ENCODE measurements at regions not wholly inside any gene's neighbourhood (a gene's known extent, or its start where the extent isn't known, plus 50 kb on each side); places are given as distances from the start of the nearest gene placed in this dataset.

GRCh38 chr1:79777481-79778219, 771.1 kb upstream of the ADGRL4 start:
- H3K9me3 Mint-ChIP-seq, result no peaks in the 10 kb centered on the region
- H3K4me3 Mint-ChIP-seq, result no peak overlapping the region
- WGBS, 2 experiments (ENCODE audit: insufficient coverage in 1 of 2, insufficient read length in 1 of 2), result 78 to 100% methylated on average over 1 to 2 of the region's 2 CpGs
- TF ChIP-seq, protein P1, sequence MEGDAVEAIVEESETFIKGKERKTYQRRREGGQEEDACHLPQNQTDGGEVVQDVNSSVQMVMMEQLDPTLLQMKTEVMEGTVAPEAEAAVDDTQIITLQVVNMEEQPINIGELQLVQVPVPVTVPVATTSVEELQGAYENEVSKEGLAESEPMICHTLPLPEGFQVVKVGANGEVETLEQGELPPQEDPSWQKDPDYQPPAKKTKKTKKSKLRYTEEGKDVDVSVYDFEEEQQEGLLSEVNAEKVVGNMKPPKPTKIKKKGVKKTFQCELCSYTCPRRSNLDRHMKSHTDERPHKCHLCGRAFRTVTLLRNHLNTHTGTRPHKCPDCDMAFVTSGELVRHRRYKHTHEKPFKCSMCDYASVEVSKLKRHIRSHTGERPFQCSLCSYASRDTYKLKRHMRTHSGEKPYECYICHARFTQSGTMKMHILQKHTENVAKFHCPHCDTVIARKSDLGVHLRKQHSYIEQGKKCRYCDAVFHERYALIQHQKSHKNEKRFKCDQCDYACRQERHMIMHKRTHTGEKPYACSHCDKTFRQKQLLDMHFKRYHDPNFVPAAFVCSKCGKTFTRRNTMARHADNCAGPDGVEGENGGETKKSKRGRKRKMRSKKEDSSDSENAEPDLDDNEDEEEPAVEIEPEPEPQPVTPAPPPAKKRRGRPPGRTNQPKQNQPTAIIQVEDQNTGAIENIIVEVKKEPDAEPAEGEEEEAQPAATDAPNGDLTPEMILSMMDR (conservative IDR thresholded peaks at IDR 0.05), result no peak
- H3K36me3 ChIP-seq (ENCODE audit: control insufficient read depth, insufficient read depth, low read length), result no peaks in the 10 kb centered on the region
- H3K4me1 Mint-ChIP-seq, result peaks cover 19% of the 10 kb centered on the region
- H3K4me3 ChIP-seq (ENCODE audit: low read length), result peak overlapping the region; percentile 50
- no peaks in the 10 kb centered on the region for H3K27me3 Mint-ChIP-seq (ENCODE audit: insufficient read depth)
- H3K27me3 ChIP-seq (ENCODE audit: control insufficient read depth, insufficient read depth, low read length, poor library complexity, severe bottlenecking), result no peaks in the 10 kb centered on the region
- H3K36me3 Mint-ChIP-seq (ENCODE audit: low read depth), result no peaks in the 10 kb centered on the region
- no peak overlapping the region for H3K27ac ChIP-seq (ENCODE audit: low read depth, low read length)
- no peak overlapping the region for H3K27ac Mint-ChIP-seq
- H3K9ac ChIP-seq (ENCODE audit: extremely low read depth, low read length, poor library complexity, severe bottlenecking), result no peak overlapping the region
- H3K9me3 ChIP-seq (ENCODE audit: control insufficient read depth, low read length), result no peaks in the 10 kb centered on the region
- peak; percentile 77 for DNase-seq
- peaks cover 4% of the 10 kb centered on the region for H3K4me1 ChIP-seq (ENCODE audit: control insufficient read depth, insufficient read depth, low read length)

DNA sequence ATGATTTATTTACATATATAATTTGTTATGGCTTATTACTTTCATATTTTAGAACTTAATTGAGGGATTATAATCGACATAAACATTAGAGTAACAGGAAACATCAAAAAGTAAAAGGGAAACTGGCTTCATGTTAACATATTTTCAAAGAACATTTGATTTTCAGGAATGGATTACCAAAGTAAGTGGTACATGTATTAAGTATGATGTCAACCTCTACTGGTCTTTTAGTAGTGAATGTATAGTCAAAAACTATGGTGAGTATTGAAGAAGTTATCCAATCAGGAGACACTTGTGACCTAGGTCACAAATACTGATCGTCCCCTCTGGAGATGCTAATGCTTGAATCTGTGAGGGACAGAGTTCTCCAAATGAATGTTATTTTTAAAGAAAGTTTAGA, 768.9 kb upstream of the ADGRL4 start:
- DNase-seq, result no peak
- H3K4me1 Mint-ChIP-seq, result peaks cover 20% of the 10 kb centered on the region
- no peak overlapping the region for H3K9ac ChIP-seq (ENCODE audit: extremely low read depth, low read length, poor library complexity, severe bottlenecking)
- H3K27me3 Mint-ChIP-seq (ENCODE audit: insufficient read depth), result no peaks in the 10 kb centered on the region
- TF ChIP-seq, protein P1 (conservative IDR thresholded peaks at IDR 0.05), result no peak
- no peak overlapping the region for H3K27ac ChIP-seq (ENCODE audit: low read depth, low read length)
- no peaks in the 10 kb centered on the region for H3K9me3 Mint-ChIP-seq
- no peak overlapping the region for H3K27ac Mint-ChIP-seq
- no peaks in the 10 kb centered on the region for H3K36me3 ChIP-seq (ENCODE audit: control insufficient read depth, insufficient read depth, low read length)
- WGBS, 2 experiments (ENCODE audit: insufficient coverage in 1 of 2, insufficient read length in 1 of 2), result 100% methylated on average over 1 to 2 of the region's 2 CpGs
- H3K36me3 Mint-ChIP-seq (ENCODE audit: low read depth), result no peaks in the 10 kb centered on the region
- peaks cover 4% of the 10 kb centered on the region for H3K4me1 ChIP-seq (ENCODE audit: control insufficient read depth, insufficient read depth, low read length)
- H3K9me3 ChIP-seq (ENCODE audit: control insufficient read depth, low read length), result no peaks in the 10 kb centered on the region
- no peak overlapping the region for H3K4me3 ChIP-seq (ENCODE audit: low read length)
- no peak overlapping the region for H3K4me3 Mint-ChIP-seq
- no peaks in the 10 kb centered on the region for H3K27me3 ChIP-seq (ENCODE audit: control insufficient read depth, insufficient read depth, low read length, poor library complexity, severe bottlenecking)

DNA sequence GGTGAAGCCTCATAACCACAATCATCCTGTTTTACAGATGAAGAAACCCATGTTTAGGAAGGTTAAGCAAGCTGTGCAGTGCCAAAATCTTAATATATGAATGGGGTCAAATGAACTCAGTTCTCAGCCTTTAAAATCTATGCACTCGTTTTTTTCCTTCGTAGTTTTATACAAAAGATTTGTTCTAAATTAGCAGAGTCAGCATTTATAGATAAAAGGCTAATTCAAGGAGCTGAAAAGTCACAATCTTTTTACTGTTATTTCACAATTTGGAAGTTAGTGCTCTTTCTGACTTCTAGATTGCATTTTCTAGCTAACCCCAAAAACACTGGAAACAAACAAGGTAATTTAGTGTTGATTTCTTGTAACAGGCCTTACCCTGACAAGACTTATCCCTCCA, 766.9 kb upstream of the ADGRL4 start:
- Histone ChIP-seq H3K4me1 (ENCODE audit: control insufficient read depth, insufficient read depth, low read length) (peaks cover 4% of the 10 kb centered on the region), H3K9ac (ENCODE audit: extremely low read depth, low read length, poor library complexity, severe bottlenecking) (no peak overlapping the region), H3K27me3 (ENCODE audit: control insufficient read depth, insufficient read depth, low read length, poor library complexity, severe bottlenecking) (no peaks in the 10 kb centered on the region), H3K4me3 (ENCODE audit: low read length) (no peak overlapping the region), H3K27ac (ENCODE audit: low read depth, low read length) (no peak overlapping the region), H3K9me3 (ENCODE audit: control insufficient read depth, low read length) (no peaks in the 10 kb centered on the region), H3K36me3 (ENCODE audit: control insufficient read depth, insufficient read depth, low read length) (no peaks in the 10 kb centered on the region)
- TF ChIP-seq, protein P1 (conservative IDR thresholded peaks at IDR 0.05), result no peak
- Mint-ChIP-seq H3K27ac (no peak overlapping the region), H3K27me3 (ENCODE audit: insufficient read depth) (no peaks in the 10 kb centered on the region), H3K4me3 (no peak overlapping the region), H3K9me3 (no peaks in the 10 kb centered on the region), H3K4me1 (peaks cover 24% of the 10 kb centered on the region), H3K36me3 (ENCODE audit: low read depth) (no peaks in the 10 kb centered on the region)
- DNase-seq, result no peak
- WGBS, 2 experiments (ENCODE audit: insufficient coverage in 1 of 2, insufficient read length in 1 of 2), result 94% methylated on average over 2 of the region's 2 CpGs; no CpG with 5 or more reads in 1 of the 2 experiments

All from endodermal cell (in vitro differentiated cells).